ENCODE measurements at regions not wholly inside any gene's neighbourhood (a gene's known extent, or its start where the extent isn't known, plus 50 kb on each side); places are given as distances from the start of the nearest gene placed in this dataset.

DNA sequence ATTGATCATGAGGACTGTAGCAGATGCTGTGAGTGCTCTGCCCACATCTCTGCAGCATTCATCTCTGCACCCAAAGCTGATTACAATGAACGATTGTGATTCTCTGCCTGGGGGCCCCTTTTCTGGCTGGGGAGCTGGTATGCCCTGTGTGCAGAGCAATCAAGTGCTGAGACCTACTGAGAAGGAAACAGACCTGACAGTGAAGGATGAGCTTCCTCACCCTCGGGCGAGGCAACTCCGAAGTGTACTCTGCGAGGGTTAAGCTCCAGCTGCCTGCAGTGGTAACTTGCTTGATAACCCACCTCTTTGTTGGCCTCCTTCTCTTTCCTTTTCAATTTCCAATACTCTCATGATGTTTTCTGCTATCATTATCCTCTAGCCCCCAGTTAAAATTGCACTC lies 56.0 kb upstream of the ADRA1D start:
- H3K4ac ChIP-seq (replicated peaks; ENCODE audit: insufficient read length, low read depth, low read length), result no peak overlapping the region
- H2BK5ac ChIP-seq (ENCODE audit: low read depth, low read length), result no peak overlapping the region
- H2BK12ac ChIP-seq (ENCODE audit: low read depth, low read length), result no peak overlapping the region
- no peak overlapping the region for H2BK120ac ChIP-seq (replicated peaks; ENCODE audit: low read depth, low read length)
- no peak overlapping the region for H4K5ac ChIP-seq (ENCODE audit: insufficient read length, low read depth, low read length)
- no peak overlapping the region for H2AK5ac ChIP-seq (ENCODE audit: low read depth, low read length)
- no peak overlapping the region for H3K4me2 ChIP-seq (ENCODE audit: insufficient read depth in 1 of 2, low read depth in 2 of 2, low read length in 2 of 2)
- H4K91ac ChIP-seq (replicated peaks; ENCODE audit: insufficient read length, low read length), result no peak overlapping the region
- ChIA-PET CTCF (ENCODE audit: partially characterized antibody) (interaction anchor here (1.5 kb wide), 1 partner anchor 264 kb away, joined by 4 read pairs; no protein-coding TSS in a partner anchor), POLR2A (ENCODE audit: partially characterized antibody) (no interaction called here)
- H3K9me3 ChIP-seq (ENCODE audit: insufficient read depth in 2 of 2, low read depth in 1 of 2, low read length in 1 of 2), result no peaks in the 10 kb centered on the region
- no peak overlapping the region for H3K56ac ChIP-seq (replicated peaks; ENCODE audit: insufficient read length, low read depth, low read length)
- DNase-seq (ENCODE audit: low read depth in 1 of 2, low spot score in 2 of 2) (peak in 1 of 2 experiments; percentile 19), FAIRE-seq (no peak)
- H4K8ac ChIP-seq (ENCODE audit: extremely low read depth, insufficient read depth, low read length), result no peak overlapping the region
- no peak for TF ChIP-seq GABPA (IDR thresholded peaks at IDR 0.05; ENCODE audit: borderline replicate concordance, insufficient read depth, low read length)
- TF ChIP-seq BRCA1 (IDR thresholded peaks at IDR 0.05; ENCODE audit: low read depth, low read length), result no peak
- TF ChIP-seq, protein P1, sequence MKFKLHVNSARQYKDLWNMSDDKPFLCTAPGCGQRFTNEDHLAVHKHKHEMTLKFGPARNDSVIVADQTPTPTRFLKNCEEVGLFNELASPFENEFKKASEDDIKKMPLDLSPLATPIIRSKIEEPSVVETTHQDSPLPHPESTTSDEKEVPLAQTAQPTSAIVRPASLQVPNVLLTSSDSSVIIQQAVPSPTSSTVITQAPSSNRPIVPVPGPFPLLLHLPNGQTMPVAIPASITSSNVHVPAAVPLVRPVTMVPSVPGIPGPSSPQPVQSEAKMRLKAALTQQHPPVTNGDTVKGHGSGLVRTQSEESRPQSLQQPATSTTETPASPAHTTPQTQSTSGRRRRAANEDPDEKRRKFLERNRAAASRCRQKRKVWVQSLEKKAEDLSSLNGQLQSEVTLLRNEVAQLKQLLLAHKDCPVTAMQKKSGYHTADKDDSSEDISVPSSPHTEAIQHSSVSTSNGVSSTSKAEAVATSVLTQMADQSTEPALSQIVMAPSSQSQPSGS (IDR thresholded peaks at IDR 0.05; ENCODE audit: low read length), result no peak
- TF ChIP-seq ZNF274 (IDR thresholded peaks at IDR 0.05; ENCODE audit: borderline replicate concordance, extremely low read depth, low read length), result no peak
- TF ChIP-seq KDM4A (IDR thresholded peaks at IDR 0.05; ENCODE audit: low read depth, low read length, severe bottlenecking), result no peak
- no peak for TF ChIP-seq CEBPB (IDR thresholded peaks at IDR 0.05; ENCODE audit: low read depth, low read length)
- TF ChIP-seq JUN (IDR thresholded peaks at IDR 0.05; ENCODE audit: low read depth, low read length), result no peak
- no peak overlapping the region for H3K4me3 ChIP-seq (ENCODE audit: extremely low read depth in 1 of 4, insufficient read depth in 2 of 4, low read depth in 3 of 4, low read length in 4 of 4)
- H3K14ac ChIP-seq (ENCODE audit: insufficient read length), result no peak overlapping the region
- no peaks in the 10 kb centered on the region for H3K23me2 ChIP-seq (ENCODE audit: low read depth, low read length)
- no peaks in the 10 kb centered on the region for H4K20me1 ChIP-seq (replicated peaks in 1 of 2; ENCODE audit: control insufficient read depth in 1 of 2, insufficient read depth in 2 of 2, low read length in 2 of 2)
- no peaks in the 10 kb centered on the region for H3K36me3 ChIP-seq (ENCODE audit: control insufficient read depth in 2 of 4, insufficient read depth in 4 of 4, low read length in 3 of 4)
- no peak overlapping the region for H3K9ac ChIP-seq (replicated peaks in 1 of 4; ENCODE audit: extremely low read depth in 1 of 4, low read depth in 3 of 4, low read length in 3 of 4)
- WGBS, 2 experiments (ENCODE audit: extremely low coverage in 1 of 2, insufficient coverage in 1 of 2, insufficient read length in 1 of 2, insufficient replicate concordance in 2 of 2, low coverage in 1 of 2, low lambda C conversion rate in 2 of 2, missing lambda C conversion rate in 1 of 2), result 79% methylated on average over 5 of the region's 5 CpGs; no CpG with 5 or more reads in 1 of the 2 experiments
- no peak overlapping the region for H2BK20ac ChIP-seq (ENCODE audit: low read length)
- no peaks in the 10 kb centered on the region for H3K4me1 ChIP-seq (replicated peaks in 1 of 4; ENCODE audit: control insufficient read depth in 3 of 4, insufficient read depth in 4 of 4, low read length in 3 of 4)
- H3K27me3 ChIP-seq (replicated peaks in 1 of 4; ENCODE audit: control insufficient read depth in 3 of 4, extremely low read depth in 1 of 4, insufficient read depth in 3 of 4, low read length in 3 of 4), result no peaks in the 10 kb centered on the region
- no peaks in the 10 kb centered on the region for H3K79me1 ChIP-seq (ENCODE audit: low read depth, low read length)
- no peak overlapping the region for H3K18ac ChIP-seq (ENCODE audit: extremely low read depth, low read length)
- H2AFZ ChIP-seq (ENCODE audit: low read length), result no peak overlapping the region
- no peak overlapping the region for H2BK15ac ChIP-seq (ENCODE audit: low read length)
- H3K23ac ChIP-seq (ENCODE audit: insufficient read length), result no peak overlapping the region
- no peak overlapping the region for H3K27ac ChIP-seq (ENCODE audit: low read depth, low read length)
- no peaks in the 10 kb centered on the region for H3K79me2 ChIP-seq (ENCODE audit: control insufficient read depth in 1 of 2, insufficient read depth in 2 of 2, low read length in 2 of 2)

Data from H1 (cell line).